PC-9 (cell line): ENCODE measurements at regions not wholly inside any gene's neighbourhood (a gene's known extent, or its start where the extent isn't known, plus 50 kb on each side); places are given as distances from the start of the nearest gene placed in this dataset.

Experiments
- BruUV-seq: library from RNA; stranded (reverse); fragments of 400-500 nt; replicated peaks from 2 replicates; lab custom pipeline; 2021; lab: Mats Ljungman, UMichigan
- CTCF ChIA-PET: fragments of 300-600 bp; sonication (Branson Sonifier 250); formaldehyde crosslinking; loops from one replicate; lab custom pipeline; 2022; ENCODE audit warnings: antibody characterized with exemption; lab: Charles Lee
- POLR2A ChIA-PET: fragments of 300-600 bp; sonication (Branson Sonifier 250); formaldehyde crosslinking; loops from one replicate; lab custom pipeline; 2022; ENCODE audit warnings: antibody characterized with exemption; ENCODE audit not compliant: unreplicated experiment; lab: Charles Lee
- DNase-seq, 2 experiments: peaks; one replicate each; pipeline versions ENCODE4 v3.0.0 to v3.0.0-alpha.2; 2015 to 2022; ENCODE audit warnings: mixed read lengths in 1 of 2
- H2AFZ ChIP-seq: fragments of 200-600 bp; sonication (generic); 2 replicates; pipeline ENCODE4 v1.8.1; 2017; ENCODE audit warnings: antibody characterized with exemption
- H3F3A ChIP-seq: fragments of 200-600 bp; sonication (generic); 2 replicates; pipeline ENCODE4 v1.8.1; 2017; ENCODE audit warnings: antibody characterized with exemption, mild to moderate bottlenecking, low read depth; ENCODE audit not compliant: insufficient read depth
- H3K27ac ChIP-seq: fragments of 200-600 bp; sonication (generic); 2 replicates; pipeline ENCODE4 v1.6.1; 2016; ENCODE audit warnings: mixed run types
- H3K27me3 ChIP-seq: fragments of 200-600 bp; sonication (generic); 2 replicates; pipeline ENCODE4 v1.6.1; 2016; ENCODE audit warnings: low read depth, mixed run types; ENCODE audit not compliant: insufficient read depth
- H3K36me3 ChIP-seq: fragments of 200-600 bp; sonication (generic); 2 replicates; pipeline ENCODE4 v1.6.1; 2016; ENCODE audit warnings: low read depth, mixed run types
- H3K4me1 ChIP-seq: fragments of 200-600 bp; sonication (generic); replicated peaks from 2 replicates; pipeline ENCODE4 v1.6.1; 2016; ENCODE audit warnings: mixed run types; ENCODE audit not compliant: insufficient read depth
- H3K4me2 ChIP-seq: fragments of 200-600 bp; sonication (generic); 2 replicates; pipeline ENCODE4 v1.6.1; 2017; ENCODE audit warnings: mixed run types
- H3K4me3 ChIP-seq: fragments of 200-600 bp; sonication (generic); 2 replicates; pipeline ENCODE4 v1.6.1; 2016; ENCODE audit warnings: mixed run types
- H3K79me2 ChIP-seq: fragments of 200-600 bp; sonication (generic); 2 replicates; pipeline ENCODE4 v1.6.1; 2017; ENCODE audit warnings: low read depth, mixed run types
- H3K9me2 ChIP-seq: fragments of 200-600 bp; sonication (generic); 2 replicates; pipeline ENCODE4 v1.8.1; 2017; ENCODE audit warnings: mild to moderate bottlenecking; ENCODE audit not compliant: insufficient read depth
- H3K9me3 ChIP-seq: fragments of 200-600 bp; sonication (generic); 2 replicates; pipeline ENCODE4 v1.8.1; 2016; ENCODE audit warnings: low read depth; ENCODE audit not compliant: insufficient read depth
- H4K20me1 ChIP-seq: fragments of 200-600 bp; sonication (generic); 2 replicates; pipeline ENCODE4 v1.8.1; 2017; ENCODE audit not compliant: insufficient read depth
- EZH2 ChIP-seq: fragments of 200-600 bp; sonication (generic); IDR thresholded peaks from 2 replicates; pipeline ENCODE4 v1.8.0; 2017; ENCODE audit warnings: antibody characterized with exemption, low read depth
- intact Hi-C: fragments of 100-400 bp; cut with micrococcal nuclease; formaldehyde crosslinking; loops from one replicate; pipeline ENCODE4 v1.10.0; 2022; ENCODE audit not compliant: unreplicated experiment
- TF ChIP-seq, protein P1 (sequence below): fragments of 200-600 bp; sonication (generic); conservative IDR thresholded peaks from 2 replicates; pipeline ENCODE4 v1.6.1; 2017; ENCODE audit warnings: mixed run types, antibody characterized with exemption, mild to moderate bottlenecking, moderate library complexity

DNA sequence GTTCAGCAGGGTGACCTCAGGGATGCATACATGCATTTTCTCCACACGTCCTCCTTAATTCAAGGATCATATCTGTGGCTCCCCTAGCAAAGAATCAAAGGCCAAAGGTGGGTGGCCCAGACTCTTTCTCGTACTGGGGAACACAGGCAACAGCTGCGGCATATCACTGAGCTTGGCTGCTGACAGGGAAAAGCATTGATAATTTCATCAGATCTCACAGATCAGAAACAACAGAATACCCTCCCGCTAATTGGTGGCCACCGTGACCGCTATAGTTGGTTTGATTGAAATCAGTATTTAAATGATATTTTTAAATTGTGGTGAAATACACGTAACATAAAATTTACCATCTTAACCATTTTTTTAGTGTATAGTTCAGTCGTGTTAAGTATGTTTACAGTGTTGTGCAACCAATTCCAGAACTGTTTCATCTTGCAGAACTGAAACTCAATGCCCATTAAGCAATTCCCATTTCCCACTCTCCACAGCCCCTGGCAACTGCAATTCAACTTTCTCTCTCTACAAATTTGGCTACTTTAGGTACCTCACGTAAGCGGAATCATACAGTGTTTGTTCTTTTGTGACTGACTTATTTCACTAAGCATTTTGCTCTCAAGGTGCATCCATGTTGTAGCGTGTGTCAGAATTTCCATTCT lies 74.7 kb upstream of the TMEM170B start:
- Histone ChIP-seq H3K9me2 (no peaks in the 10 kb centered on the region), H3K27me3 (no peaks in the 10 kb centered on the region), H3F3A (no peaks in the 10 kb centered on the region), H2AFZ (no peak overlapping the region), H4K20me1 (no peaks in the 10 kb centered on the region), H3K9me3 (no peaks in the 10 kb centered on the region), H3K36me3 (no peaks in the 10 kb centered on the region), H3K27ac (no peak overlapping the region), H3K4me3 (no peak overlapping the region), H3K79me2 (no peaks in the 10 kb centered on the region), H3K4me1 (no peaks in the 10 kb centered on the region), H3K4me2 (no peak overlapping the region)
- ChIA-PET POLR2A (no interaction called here), CTCF (interaction anchor here (0.6 kb wide), 1 partner anchor 108 kb away, joined by 4 read pairs; no protein-coding TSS in a partner anchor)
- TF ChIP-seq, protein P1, sequence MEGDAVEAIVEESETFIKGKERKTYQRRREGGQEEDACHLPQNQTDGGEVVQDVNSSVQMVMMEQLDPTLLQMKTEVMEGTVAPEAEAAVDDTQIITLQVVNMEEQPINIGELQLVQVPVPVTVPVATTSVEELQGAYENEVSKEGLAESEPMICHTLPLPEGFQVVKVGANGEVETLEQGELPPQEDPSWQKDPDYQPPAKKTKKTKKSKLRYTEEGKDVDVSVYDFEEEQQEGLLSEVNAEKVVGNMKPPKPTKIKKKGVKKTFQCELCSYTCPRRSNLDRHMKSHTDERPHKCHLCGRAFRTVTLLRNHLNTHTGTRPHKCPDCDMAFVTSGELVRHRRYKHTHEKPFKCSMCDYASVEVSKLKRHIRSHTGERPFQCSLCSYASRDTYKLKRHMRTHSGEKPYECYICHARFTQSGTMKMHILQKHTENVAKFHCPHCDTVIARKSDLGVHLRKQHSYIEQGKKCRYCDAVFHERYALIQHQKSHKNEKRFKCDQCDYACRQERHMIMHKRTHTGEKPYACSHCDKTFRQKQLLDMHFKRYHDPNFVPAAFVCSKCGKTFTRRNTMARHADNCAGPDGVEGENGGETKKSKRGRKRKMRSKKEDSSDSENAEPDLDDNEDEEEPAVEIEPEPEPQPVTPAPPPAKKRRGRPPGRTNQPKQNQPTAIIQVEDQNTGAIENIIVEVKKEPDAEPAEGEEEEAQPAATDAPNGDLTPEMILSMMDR, result no peak
- no peak for TF ChIP-seq EZH2
- no TSS peak for BruUV-seq
- DNase-seq, result no peak
- intact Hi-C loops, result no loop called here

DNA sequence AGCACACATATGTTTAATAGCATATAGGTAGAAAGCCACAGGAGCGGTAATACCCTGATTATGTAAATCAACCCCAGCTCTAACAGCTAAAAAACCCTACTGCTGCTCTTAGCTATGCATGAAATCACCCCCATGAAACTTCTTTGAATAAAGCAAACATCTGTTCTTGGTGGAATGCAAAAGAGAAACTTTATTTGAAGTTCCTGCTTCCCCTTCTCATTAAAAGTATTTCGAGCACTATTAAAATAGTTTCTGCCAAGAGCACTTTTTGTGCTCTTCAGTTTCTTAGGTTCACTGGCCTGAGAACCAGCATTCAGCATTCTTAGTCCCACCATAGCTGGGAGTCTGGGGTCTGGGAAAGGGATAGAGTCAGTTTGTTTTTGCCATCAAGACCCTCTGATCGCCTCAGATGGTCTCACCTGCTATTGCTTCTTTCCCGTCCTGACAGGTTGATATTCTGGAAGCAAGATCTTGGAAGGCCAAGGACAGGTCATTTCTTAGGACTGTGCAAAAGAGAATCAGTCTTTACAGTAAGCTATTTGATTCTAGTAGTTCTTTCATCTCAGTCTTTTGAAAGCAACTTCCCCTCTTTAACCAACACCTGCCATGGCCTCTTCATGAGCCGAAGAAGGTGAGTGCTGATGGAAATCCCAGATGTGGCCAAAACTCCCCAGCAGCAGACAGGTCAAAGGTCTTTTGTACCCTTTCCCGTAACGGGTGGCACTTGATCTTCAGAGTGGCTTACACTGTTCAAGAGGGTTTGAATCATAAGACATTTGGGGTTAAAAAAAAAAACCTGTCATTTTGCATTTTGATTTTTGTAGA lies 76.5 kb upstream of the TMEM170B start:
- H3F3A ChIP-seq, result no peaks in the 10 kb centered on the region
- intact Hi-C loops, result no loop called here
- CTCF ChIA-PET, result no interaction called here
- H4K20me1 ChIP-seq, result no peaks in the 10 kb centered on the region
- H3K9me2 ChIP-seq, result no peaks in the 10 kb centered on the region
- H3K4me1 ChIP-seq, result no peaks in the 10 kb centered on the region
- H3K27me3 ChIP-seq, result no peaks in the 10 kb centered on the region
- POLR2A ChIA-PET, result no interaction called here
- no peak overlapping the region for H3K4me2 ChIP-seq
- BruUV-seq, result no TSS peak
- DNase-seq, result no peak
- no peak overlapping the region for H2AFZ ChIP-seq
- H3K36me3 ChIP-seq, result no peaks in the 10 kb centered on the region
- no peaks in the 10 kb centered on the region for H3K79me2 ChIP-seq
- H3K9me3 ChIP-seq, result no peaks in the 10 kb centered on the region
- H3K27ac ChIP-seq, result no peak overlapping the region
- TF ChIP-seq EZH2, result no peak
- TF ChIP-seq, protein P1, result no peak
- no peak overlapping the region for H3K4me3 ChIP-seq

DNA sequence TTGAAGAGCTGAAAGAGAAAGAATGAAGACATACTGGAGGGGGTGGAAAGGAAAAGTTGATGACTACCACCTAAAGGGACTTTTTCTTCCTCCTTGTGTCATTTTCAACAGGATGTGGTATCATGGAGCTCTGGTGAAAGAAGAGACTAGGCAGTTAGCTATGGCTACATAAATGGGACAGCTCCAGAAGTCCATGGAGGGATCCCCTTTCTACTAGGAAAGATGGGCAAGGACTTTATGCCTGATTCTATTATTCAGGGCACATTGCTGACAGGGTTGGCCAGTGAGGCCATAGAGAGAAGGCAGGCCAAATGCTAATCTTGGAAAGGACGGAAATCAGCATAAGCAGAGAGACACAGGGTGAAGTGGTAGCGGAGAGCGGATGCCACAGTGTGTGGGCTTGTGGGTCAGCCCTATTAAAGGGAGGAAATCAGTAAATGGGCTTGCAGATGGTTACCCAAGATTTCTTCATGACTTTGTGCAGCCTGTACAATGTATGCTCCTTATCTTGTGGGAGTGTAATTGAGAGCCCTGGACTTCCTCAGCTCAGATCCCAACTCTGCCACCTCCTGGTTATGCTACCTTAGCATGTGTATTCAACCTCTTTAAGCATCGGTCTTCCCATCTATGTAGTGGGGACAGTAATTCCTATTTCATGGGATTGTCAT lies 77.4 kb upstream of the TMEM170B start:
- no peaks in the 10 kb centered on the region for H3K79me2 ChIP-seq
- CTCF ChIA-PET, result no interaction called here

More for the DNA sequence above, 77.4 kb upstream of the TMEM170B start:
- no peak for DNase-seq
- POLR2A ChIA-PET, result interaction anchor here (0.6 kb wide), 1 partner anchor 692 kb away, joined by 3 read pairs; no protein-coding TSS in a partner anchor
- Histone ChIP-seq H3K27me3 (no peaks in the 10 kb centered on the region), H3K27ac (no peak overlapping the region), H3K4me1 (no peaks in the 10 kb centered on the region), H4K20me1 (no peaks in the 10 kb centered on the region), H3K9me3 (no peaks in the 10 kb centered on the region), H3K4me2 (no peak overlapping the region), H3F3A (no peaks in the 10 kb centered on the region), H3K9me2 (no peaks in the 10 kb centered on the region), H3K4me3 (no peak overlapping the region), H3K36me3 (no peaks in the 10 kb centered on the region), H2AFZ (no peak overlapping the region)
- intact Hi-C loops, result no loop called here
- TF ChIP-seq EZH2, result no peak
- TF ChIP-seq, protein P1, result no peak
- BruUV-seq, result no TSS peak
